T-helper 1 cell treated with Interleukin-12 subunit alpha and Interleukin-12 subunit beta and Interleukin-4 antibody, amounts not matched to agents 30 ng/mL and 1 ng/mL, for 36 hours (primary cell): ENCODE measurements at regions not wholly inside any gene's neighbourhood (a gene's known extent, or its start where the extent isn't known, plus 50 kb on each side); places are given as distances from the start of the nearest gene placed in this dataset.

Experiments used
- intact Hi-C: fragments of 100-400 bp; cut with micrococcal nuclease; formaldehyde crosslinking; loops from one replicate; pipeline ENCODE4 v1.15.1; 2024

DNA sequence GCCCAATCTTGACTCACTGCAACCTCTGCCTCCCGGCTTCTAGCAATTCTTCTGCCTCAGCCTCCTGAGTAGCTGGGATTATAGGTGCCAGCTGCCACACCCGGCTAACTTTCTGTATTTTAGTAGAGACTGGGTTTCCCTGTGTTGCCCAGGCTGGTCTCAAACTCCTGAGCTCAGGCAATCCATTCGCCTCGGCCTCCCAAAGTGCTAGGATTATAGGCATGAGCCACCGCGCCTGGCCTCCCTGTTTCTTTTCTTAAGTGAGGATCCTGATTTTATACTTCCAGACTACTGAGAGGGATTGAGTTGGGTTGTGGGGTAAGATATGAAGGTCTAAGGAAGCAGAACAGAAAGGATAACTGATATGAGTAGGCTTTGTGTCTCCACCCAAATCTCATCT lies 106.8 kb downstream of the CNTN3 start:
- intact Hi-C loops: no loop called here

DNA sequence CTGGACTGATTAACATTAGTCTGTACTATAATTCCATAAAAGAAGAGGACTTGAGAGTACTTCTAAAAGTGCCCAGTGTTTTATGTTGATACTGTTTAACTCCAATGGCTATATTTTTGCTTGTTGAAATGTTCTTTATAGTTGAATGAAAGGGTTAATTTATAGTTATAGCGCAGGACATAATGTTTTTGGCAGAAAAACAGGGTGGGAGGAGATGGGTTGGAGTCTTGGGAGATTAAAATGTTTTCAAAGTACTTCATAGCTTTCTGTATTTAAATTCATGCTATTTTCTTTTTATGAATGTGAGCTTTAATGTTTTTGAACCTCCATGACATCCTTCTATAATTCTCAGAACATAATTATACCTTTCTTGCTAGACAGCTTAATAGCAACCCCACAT lies 108.2 kb downstream of the CNTN3 start:
- intact Hi-C loops: no loop called here

DNA sequence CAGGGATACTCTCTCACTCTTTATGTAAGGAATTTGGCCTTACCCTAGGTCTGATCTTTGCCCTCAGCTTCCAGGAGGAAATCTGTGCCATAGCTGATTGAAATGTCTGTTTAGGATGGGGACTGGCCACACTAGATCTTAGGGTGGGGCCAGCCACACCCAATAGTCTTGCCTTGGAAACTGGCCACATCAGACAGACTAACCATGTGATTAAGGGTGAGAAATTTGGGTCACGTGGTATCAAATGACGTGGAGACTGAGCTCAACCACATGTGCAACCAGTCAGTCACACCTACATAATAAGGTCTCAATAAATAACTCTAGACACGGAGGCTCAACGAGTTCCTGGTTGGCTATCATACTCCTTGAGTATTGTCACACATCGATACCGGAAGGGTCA lies 113.5 kb downstream of the CNTN3 start:
- intact Hi-C loops: no loop called here

DNA sequence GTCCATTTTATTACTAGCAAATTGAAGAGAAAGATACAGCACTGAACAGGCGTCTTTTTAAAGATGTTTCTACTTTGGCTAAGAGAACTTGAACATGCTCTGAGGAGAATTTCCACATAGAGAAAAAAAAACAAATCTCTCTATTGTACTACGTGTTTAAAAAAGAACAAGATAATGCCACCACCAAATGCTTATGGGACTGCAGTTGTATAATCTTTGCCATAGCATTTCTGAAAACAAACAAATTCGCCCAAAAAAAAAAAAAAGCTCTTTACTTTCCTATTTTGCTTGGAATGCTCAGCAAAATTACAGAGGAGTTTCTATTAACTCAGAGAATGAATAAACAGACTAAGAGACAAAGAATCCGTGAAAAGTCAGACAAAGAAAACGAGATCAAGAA lies 114.2 kb downstream of the CNTN3 start:
- intact Hi-C loops: no loop called here

DNA sequence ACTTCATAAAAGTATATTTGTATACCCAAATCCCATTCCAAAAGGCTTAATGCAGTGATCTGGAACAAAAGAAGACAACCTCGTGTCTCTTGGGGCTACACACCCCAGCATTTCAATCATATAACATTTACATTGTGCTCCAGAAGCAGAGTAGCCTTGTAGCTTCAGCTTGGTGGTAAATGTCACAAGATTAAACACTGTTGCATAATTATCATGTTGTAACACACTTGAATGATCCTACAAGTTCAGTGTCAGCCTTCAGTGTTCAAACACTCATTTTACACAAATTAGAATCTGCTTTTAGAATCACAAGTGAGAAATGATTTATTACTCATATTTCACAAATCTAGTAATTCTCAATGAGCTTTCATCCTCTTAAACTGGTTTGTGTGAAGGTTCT lies 122.6 kb downstream of the CNTN3 start:
- intact Hi-C loops: no loop called here

DNA sequence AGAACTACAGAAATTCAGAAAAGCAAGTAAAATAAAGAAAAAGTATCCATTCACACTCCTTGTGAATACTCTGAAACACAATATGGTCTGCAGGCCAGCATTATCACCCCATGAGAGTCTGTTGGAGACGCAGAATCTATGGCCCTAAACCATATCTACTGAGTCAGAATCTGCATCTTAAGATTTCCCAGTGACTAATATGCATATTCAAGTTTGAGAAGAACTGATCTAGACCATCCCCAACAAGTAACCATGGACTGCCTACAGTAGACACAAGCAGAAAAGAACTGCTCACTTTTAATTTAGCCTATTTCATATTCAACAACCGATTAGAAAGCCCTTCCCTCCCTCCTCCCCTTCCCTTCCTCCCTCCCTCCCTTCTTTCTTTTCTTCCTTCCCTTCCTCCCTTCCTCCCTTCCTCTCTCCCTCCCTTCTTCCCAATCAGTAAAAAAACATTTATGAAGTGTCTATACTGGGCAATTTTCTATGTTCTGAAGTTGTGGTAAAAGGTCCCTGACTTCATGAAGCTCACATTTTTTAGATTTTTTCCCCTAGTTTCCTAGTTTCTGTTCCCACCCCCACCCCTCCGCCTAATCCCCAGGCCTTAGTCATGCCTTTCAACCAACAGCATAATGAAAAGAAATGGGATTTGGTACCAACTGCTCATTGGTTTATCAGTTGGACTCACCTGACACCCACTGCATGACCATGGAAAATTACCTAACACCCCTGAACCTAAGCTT lies 125.2 kb downstream of the CNTN3 start:
- intact Hi-C loops: no loop called here

DNA sequence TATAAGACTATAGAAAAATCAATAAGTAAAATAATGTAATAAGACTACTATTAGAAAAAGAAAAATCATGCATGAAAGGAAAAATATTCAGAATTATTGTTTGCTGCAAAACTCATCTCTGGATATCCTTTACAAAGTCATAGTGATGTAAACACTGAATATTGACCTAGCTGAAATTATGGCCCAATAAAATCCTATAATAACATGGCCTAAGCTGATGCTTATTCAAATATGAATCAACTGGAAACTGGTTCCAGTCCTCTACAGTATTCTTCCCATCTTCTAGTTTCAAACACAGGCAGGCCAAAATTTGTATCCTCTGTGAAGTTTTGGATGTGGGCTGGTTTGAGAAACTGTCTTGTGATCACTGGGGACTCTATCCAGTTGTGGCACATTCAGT lies 134.5 kb downstream of the CNTN3 start:
- intact Hi-C loops: no loop called here

DNA sequence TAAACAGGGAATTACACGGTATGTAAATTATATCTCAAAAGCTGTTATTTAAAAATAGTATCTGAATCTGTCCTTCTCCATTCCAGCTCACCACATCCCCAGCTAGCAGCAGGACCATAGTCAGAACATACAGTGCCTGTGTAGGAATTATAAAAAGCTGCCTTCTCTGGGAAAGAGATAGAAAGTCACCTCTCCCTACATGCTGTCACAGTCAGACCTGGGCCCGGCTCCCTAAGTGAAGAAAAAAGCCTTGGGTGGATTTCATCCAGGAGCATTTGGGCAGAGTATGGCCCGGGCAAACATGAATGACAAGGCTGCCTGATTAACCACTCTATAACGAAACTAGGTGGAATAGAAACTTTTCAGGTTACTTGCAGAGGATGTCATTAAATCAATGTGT lies 144.1 kb downstream of the CNTN3 start:
- intact Hi-C loops: no loop called here

DNA sequence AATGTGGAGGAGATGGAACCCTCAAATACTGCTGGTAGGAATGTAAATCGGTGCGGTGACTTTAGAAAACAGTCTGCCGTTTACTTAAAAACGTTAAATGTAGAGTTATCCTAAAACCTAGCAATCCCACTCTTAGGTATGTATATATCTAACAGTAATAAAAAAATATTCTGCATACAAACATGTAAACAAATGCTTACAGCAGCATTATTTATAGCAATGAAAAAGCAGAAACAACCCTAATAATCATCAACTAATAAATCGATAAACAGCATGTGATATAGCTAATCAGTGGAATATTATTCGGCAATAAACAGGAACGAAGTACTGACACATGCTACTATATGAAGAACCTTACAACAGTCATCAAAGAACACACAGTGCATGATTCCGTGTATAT lies 144.7 kb downstream of the CNTN3 start:
- intact Hi-C loops: no loop called here

DNA sequence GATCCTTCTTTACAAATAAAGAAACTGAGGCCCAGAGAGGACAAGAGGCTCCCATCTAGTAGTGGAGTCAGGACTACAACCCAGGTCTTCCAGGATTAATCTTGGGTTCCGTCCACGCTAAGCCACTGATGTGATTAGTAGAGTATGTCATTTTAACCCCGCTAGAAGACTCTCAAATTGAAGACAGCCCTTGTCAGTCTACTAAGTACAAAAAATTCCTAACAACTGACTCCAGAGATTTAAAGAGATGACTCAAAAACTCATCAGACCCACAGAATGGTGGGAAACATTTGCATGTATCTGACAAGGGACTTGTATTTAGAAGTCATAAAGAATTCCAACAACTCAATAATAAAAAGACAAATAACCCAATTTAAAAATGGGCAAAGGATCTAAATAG lies 145.3 kb downstream of the CNTN3 start:
- intact Hi-C loops: no loop called here

DNA sequence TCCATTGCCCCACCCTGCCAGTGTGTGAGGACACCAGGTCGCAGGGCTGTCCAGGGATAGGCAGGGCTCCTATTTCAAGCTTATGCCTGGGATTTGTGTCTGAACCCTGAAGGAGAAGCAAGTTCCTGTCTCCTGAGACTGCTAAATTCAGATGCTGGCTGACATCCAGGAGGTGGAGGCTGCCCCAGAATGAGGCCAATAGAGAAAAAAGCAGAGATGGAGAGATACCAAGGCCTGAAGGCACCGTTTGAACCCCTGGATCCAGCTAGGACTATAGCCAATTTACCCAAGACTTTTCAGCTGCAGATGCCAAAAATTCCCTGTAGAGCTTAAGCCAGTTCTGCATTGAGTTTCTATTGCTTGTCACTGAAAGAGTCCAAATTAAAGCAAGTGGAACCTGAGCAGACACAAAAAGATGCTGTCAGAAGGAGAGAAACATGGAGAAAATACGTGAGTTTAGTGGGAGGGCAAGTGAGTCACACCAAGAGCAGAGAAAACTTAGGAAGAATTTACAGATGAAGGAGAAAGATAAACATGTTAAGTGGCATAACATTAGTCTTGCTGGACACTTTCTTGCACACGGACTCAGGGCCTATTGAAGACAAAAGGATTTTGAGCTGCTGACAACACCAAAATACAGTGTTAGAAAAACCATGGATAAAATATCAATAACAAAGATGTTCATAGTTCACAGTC lies 148.6 kb downstream of the CNTN3 start:
- intact Hi-C loops: no loop called here

DNA sequence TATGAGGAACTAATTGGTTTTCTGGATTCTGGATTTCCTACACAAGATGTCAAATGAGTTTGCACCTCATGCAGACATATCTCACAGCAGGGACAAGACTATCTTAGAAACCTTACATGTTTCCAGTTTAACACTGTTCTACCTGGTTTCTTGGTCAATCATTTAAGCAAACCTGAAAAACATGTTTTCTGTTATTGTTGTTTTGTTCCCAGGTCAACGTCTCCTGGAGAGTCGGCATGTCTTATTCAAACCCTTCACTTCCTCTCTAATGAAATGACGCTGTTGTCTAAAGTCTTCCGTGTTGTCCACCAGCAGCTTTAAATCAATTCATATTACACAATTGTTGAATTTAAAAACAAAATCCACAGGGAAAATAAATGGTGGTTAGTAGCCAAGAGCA lies 150.9 kb downstream of the CNTN3 start:
- intact Hi-C loops: no loop called here

DNA sequence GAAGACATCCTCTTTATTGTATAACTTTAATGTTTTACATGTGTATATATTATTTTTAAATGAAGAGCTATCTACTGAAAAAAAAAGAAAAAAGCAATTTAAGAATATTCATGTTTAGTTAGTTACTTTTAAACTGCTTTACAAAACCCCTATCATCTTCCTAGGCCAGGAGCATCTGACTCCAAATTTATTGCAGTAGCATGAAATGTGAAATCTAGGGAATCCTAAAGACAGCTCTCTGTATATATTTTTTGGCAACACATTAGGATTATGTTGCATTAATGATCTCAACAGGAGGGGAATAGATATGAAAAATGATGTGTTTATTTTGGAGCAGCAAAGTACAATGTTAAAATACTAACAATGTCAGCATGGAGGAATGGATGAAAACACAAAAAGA lies 158.3 kb downstream of the CNTN3 start:
- intact Hi-C loops: no loop called here

DNA sequence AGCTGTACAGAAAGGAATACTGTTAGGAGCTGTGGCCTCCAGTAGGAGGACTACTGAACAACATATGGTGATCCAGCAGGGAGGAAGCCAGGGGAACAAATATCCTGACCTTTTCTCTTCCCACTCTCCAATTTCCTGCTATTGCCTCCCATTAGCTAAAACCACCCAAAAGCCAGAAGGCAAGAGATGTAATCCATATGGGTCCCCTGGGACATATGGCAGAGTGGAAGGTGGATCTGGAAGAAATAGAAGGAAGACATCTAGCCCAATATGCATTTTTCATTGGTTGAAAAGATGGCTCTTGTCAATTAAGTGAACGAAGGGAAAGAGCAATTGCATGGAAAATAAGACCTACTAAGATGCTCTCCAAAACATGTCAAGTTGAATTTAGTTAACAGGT lies 167.2 kb downstream of the CNTN3 start:
- intact Hi-C loops: no loop called here

DNA sequence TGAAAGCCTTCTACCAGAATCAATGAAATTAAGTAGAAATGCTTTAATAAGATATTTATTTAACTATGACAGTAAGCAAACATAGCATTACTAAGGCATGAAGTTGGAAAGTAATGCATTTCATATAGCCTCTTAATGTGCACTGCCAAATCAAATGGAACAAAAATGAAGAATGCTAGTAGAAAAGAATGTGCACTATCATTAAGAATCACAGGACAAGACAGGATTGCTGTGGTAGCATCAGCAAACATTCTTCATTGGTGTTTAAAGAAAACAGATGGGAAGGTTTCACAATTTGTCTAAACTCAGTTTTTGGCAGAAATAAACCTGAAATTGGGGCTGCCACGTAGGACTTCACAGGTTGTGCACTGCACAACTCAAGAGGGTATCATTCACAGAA lies 168.9 kb downstream of the CNTN3 start:
- intact Hi-C loops: no loop called here

DNA sequence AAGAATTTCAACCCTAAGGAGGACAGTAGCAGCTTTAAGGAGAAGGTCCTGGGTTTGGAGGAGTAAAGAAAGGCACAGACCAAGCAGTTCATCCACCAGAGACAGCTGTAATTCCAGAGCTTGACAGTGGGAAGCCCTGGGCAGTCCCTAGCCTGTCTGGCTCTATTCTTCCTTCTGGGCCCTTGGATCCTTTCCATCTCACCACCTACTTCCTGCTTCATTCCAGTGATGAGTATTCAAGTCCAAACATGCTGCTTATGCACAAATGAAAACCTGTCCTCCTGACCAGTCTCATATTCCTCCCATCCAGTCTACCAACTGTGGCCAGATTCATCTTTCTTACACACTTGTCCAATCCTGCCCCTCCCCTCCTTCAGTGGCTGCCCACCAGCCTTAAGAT lies 171.4 kb downstream of the CNTN3 start:
- intact Hi-C loops: no loop called here

DNA sequence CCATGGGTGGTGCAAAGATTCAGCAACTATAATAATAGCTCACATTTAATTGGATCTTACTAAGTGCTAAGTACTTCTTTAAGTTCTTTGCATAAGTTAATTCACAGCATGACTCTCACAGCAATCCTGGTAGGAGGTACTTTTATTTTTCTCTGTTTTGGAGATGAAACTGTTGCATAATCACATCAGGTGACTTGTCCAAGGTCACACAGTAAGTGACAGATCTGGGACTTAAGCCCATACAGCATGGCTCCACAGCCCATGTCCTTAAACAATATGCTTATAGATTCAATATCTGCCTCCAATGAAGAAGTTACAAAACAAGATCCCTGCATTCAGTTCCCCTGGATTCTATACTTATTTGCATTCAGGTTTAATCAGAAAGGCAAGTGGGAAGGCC lies 171.8 kb downstream of the CNTN3 start:
- intact Hi-C loops: no loop called here

DNA sequence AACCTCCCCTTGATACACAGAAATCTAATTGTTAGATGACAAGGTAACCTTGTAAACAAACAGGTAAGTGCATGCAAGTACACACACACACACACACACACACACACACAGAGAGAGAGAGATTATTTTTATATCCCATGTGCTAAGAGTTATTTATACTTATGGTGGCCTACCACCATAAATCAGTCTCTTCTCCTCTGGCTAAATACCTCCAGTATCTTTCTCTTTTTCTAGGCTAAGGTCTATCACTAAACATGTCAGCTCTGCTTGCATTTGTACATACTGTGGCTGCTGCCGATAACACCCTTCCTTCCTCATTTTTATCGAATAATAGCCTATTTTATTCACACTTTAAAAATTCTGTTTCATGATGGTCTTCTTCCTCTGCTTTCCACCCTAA lies 172.4 kb downstream of the CNTN3 start:
- intact Hi-C loops: no loop called here

DNA sequence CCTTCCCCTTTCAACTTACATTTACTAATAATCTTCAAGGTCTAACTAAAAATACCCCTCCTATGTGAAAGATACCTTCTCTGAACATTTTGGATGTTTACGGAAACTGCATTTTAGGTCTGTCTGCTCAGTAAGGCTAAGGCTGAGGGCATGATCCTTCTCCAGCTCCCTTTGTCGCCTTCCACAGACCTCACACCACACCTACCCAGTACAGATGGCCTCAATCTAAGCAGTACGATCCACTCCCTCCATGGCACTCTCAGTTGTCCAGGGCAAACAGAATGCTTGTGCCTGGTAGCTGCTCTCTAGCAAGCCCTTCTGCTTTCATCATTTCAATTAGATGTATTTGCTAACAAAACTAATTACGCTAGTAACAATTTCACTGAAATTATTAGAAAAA lies 178.3 kb downstream of the CNTN3 start:
- intact Hi-C loops: no loop called here

DNA sequence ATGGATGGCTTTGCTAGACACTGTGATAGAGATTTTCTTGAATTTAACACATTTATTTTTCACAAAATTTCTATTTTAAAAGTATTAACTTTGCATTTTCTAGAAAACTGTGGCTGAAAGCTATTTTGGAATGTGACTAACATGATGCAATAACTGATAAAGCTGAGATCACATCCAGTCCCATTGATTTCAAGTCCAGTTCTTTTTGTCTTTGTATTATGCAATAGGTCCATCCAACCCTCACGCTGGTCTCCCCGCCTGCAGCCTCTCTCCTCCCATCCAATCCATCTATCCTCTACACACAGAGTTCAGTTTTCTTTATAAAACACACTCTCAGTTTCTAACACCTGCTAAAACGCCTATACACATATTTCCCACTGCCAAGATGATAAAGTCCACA lies 178.8 kb downstream of the CNTN3 start:
- intact Hi-C loops: no loop called here

DNA sequence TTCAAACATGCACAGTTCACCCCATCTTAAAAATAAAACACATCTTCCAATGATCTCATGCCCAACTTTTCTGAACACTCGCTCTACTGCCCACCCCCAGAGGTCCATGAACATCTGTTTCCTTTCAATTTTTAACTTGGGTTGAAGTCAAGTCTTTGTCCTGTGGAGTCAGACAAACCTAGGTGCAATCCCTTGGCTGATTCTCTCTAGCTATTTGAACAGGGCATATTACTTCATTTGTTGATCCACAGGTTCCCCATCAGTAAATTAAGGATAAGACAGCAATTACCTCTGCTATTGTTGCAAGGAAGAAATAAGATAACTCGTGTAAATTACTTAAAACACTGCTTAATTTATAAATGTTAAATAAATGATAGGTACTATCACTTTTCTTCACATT lies 180.1 kb downstream of the CNTN3 start:
- intact Hi-C loops: no loop called here

DNA sequence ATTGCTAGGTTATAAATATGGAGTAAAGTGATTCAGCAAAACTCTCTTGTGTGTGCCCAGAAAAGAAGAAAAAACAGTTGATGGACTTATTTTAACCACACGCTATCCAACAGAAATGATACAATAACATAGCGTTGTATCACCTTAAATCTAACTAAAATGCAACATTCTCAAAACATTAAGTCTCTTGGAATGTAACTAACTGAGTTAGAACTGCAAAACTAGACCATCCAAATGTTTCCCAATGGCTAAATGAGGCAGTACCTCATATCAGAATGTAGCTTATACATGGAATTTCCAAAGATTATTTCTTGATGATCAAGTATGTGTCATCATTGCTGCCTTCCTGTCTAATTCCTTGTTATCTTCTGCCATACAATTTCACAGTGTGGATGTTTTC lies 187.9 kb downstream of the CNTN3 start:
- intact Hi-C loops: no loop called here

DNA sequence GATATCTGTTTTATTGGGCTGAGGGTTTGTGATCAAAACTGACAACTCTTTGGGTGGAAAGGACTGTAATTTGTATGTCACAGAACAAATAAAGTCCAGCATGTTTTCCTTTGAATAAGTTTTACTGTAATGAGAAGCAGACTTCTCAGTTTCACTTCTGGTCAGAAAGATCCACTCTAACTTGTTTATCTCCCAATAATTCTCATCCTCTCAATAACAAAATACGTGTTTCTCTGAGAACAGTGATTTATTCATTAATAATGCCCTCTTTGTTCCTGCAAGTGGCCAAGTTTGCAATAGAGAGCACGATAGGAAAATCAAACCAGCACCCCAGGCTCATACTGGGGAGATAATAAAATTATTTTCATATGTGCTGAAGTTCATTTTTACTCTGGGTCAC lies 190.6 kb downstream of the CNTN3 start:
- intact Hi-C loops: no loop called here
